A549 (cell line): ENCODE measurements at regions not wholly inside any gene's neighbourhood (a gene's known extent, or its start where the extent isn't known, plus 50 kb on each side); places are given as distances from the start of the nearest gene placed in this dataset.

Experiments used
- CHD2 ChIP-seq: fragments of 150-350 bp; IDR thresholded peaks from 2 replicates; pipeline ENCODE4 v1.6.1; 2014; ENCODE audit warnings: low read length; ENCODE audit not compliant: partially characterized antibody
- CTCF ChIP-seq: fragments of >200 bp; sonication (Bioruptor Twin); formaldehyde crosslinking; IDR thresholded peaks from 3 replicates; pipeline ENCODE4 v1.5.1; 2016
- ESRRA ChIP-seq: fragments of 150-350 bp; IDR thresholded peaks from 2 replicates; pipeline ENCODE4 v1.6.1; 2014; ENCODE audit warnings: mild to moderate bottlenecking, low read length, borderline replicate concordance
- FOSL2 ChIP-seq, 2 experiments: fragments of 450-650 bp in 1 of 2; fragments of >200 bp in 1 of 2; sonication (Bioruptor Twin) in 1 of 2; formaldehyde crosslinking; IDR thresholded peaks; 2 replicates each; pipeline versions ENCODE4 v1.5.0 to v1.6.1; 2016 to 2020; ENCODE audit warnings: mild to moderate bottlenecking in 1 of 2, moderate library complexity in 1 of 2
- JUN ChIP-seq, 2 experiments: fragments of >200 bp; sonication (Bioruptor Twin); formaldehyde crosslinking; IDR thresholded peaks; 2 replicates in 1 of 2; 3 replicates in 1 of 2; pipeline ENCODE4 v1.6.1; 2016 to 2017
- MAFK ChIP-seq: fragments of 450-650 bp; IDR thresholded peaks from 2 replicates; pipeline ENCODE4 v1.6.1; 2014; ENCODE audit not compliant: partially characterized antibody
- MAZ ChIP-seq: fragments of 150-350 bp; IDR thresholded peaks from 2 replicates; pipeline ENCODE4 v1.6.1; 2014; ENCODE audit warnings: antibody characterized with exemption, low read depth, low read length, borderline replicate concordance
- NFE2L2 ChIP-seq: fragments of 150-350 bp; conservative IDR thresholded peaks from 2 replicates; pipeline ENCODE4 v1.6.1; 2014; ENCODE audit warnings: low read length
- RAD21 ChIP-seq, 2 experiments: fragments of >200 bp in 1 of 2; sonication (Bioruptor Twin) in 1 of 2; formaldehyde crosslinking in 1 of 2; IDR thresholded peaks in 1 of 2; conservative IDR thresholded peaks in 1 of 2; 2 replicates in 1 of 2; 3 replicates in 1 of 2; pipeline ENCODE4 v1.6.1; 2012 to 2018; ENCODE audit warnings: inconsistent platforms in 1 of 2
- RFX5 ChIP-seq: fragments of 450-650 bp; IDR thresholded peaks from 2 replicates; pipeline ENCODE4 v1.7.1; 2014; ENCODE audit warnings: antibody characterized with exemption, mild to moderate bottlenecking, moderate library complexity

GRCh38 chr1:213552045-213552444, 435.7 kb upstream of the PROX1 start:
- TF ChIP-seq RAD21 (conservative IDR thresholded peaks at IDR 0.05 in 1 of 2, IDR thresholded peaks at IDR 0.05 in 1 of 2) (no peak), CTCF (no peak), ESRRA (no peak), RFX5 (no peak), CHD2 (no peak), JUN (IDR thresholded peaks at IDR 0.05) (no peak), MAFK (no peak), FOSL2 (IDR thresholded peaks at IDR 0.05) (no peak), FOSL2 (CRISPR knock-in tag; IDR thresholded peaks at IDR 0.05) (no peak), MAZ (no peak), NFE2L2 (no peak)
